DOHH2 (cell line): ENCODE measurements at regions not wholly inside any gene's neighbourhood (a gene's known extent, or its start where the extent isn't known, plus 50 kb on each side); places are given as distances from the start of the nearest gene placed in this dataset.

Experiments
- H3F3A ChIP-seq: fragments of 200-600 bp; sonication (generic), shearing (Covaris generic); 2 replicates; pipeline ENCODE4 v1.6.0; 2016; ENCODE audit warnings: antibody characterized with exemption, mild to moderate bottlenecking; ENCODE audit not compliant: control insufficient read depth, insufficient read depth
- H3K27ac ChIP-seq: fragments of 200-600 bp; sonication (generic); 2 replicates; pipeline ENCODE4 v1.5.1; 2014; ENCODE audit warnings: low read depth, mild to moderate bottlenecking, low read length, moderate library complexity
- H3K27me3 ChIP-seq: fragments of 200-600 bp; sonication (generic); 2 replicates; pipeline ENCODE4 v1.6.1; 2014; ENCODE audit warnings: mild to moderate bottlenecking, low read length, mixed read lengths; ENCODE audit not compliant: control insufficient read depth
- H3K36me3 ChIP-seq: fragments of 200-600 bp; sonication (generic); 2 replicates; pipeline ENCODE4 v1.6.1; 2014; ENCODE audit warnings: mild to moderate bottlenecking, low read length, moderate library complexity, mixed read lengths; ENCODE audit not compliant: control insufficient read depth
- H3K4me1 ChIP-seq: fragments of 200-600 bp; sonication (generic); 2 replicates; pipeline ENCODE4 v1.6.1; 2014; ENCODE audit warnings: mild to moderate bottlenecking, low read length, mixed read lengths; ENCODE audit not compliant: control insufficient read depth
- H3K4me2 ChIP-seq: fragments of 200-600 bp; sonication (generic); 2 replicates; pipeline ENCODE4 v1.6.0; 2014; ENCODE audit warnings: mild to moderate bottlenecking, low read length, moderate library complexity
- H3K4me3 ChIP-seq: fragments of 200-600 bp; sonication (generic); 2 replicates; pipeline ENCODE4 v1.5.1; 2014; ENCODE audit warnings: mild to moderate bottlenecking, low read length, mixed read lengths
- H3K79me2 ChIP-seq: fragments of 200-600 bp; sonication (generic); 2 replicates; pipeline ENCODE4 v1.6.1; 2014; ENCODE audit warnings: mild to moderate bottlenecking, low read length, mixed read lengths; ENCODE audit not compliant: control insufficient read depth
- H3K9me2 ChIP-seq: fragments of 200-600 bp; sonication (generic); replicated peaks from 2 replicates; pipeline ENCODE4 v1.6.1; 2014; ENCODE audit warnings: mild to moderate bottlenecking, low read length, mixed read lengths; ENCODE audit not compliant: control insufficient read depth
- H3K9me3 ChIP-seq: fragments of 200-600 bp; sonication (generic); 2 replicates; pipeline ENCODE4 v1.6.1; 2014; ENCODE audit warnings: antibody characterized with exemption, low read length, mixed read lengths; ENCODE audit not compliant: control insufficient read depth, insufficient read depth
- H4K20me1 ChIP-seq: fragments of 200-600 bp; sonication (generic); 2 replicates; pipeline ENCODE4 v1.6.0; 2014; ENCODE audit warnings: low read depth, mild to moderate bottlenecking, antibody characterized with exemption, low read length, moderate library complexity; ENCODE audit not compliant: control insufficient read depth, insufficient read depth
- EZH2phosphoT487 ChIP-seq: fragments of 200-600 bp; sonication (generic); IDR thresholded peaks from 2 replicates; pipeline ENCODE4 v1.6.1; 2017; ENCODE audit warnings: borderline replicate concordance, mild to moderate bottlenecking, antibody characterized with exemption, low read length, moderate library complexity, mixed read lengths
- TF ChIP-seq, protein P1 (sequence below): fragments of 200-600 bp; sonication (generic); IDR thresholded peaks from one replicate; pipeline ENCODE4 v1.5.1; 2014; ENCODE audit warnings: antibody characterized with exemption, mild to moderate bottlenecking, low read depth, low read length; ENCODE audit not compliant: poor library complexity, severe bottlenecking

DNA sequence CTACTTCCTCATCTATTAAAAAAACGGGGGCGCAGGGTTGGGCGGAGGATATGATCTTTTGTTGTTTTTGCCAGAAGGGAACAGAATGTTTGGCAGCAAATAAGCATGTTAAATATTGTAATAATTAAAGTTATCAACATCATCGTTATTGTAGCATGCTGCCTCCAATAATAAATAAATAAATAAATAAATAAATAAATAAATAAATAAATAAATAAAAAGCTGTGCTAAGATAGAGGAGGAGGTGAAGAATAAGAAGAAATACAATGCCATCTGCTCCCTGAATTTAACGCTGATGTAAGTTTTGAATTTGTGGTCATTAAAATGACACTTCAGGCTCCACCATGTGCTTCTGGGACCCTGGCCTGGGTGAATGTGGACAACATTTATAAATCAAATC is 508.0 kb upstream of the TNC start:
- H3K27me3 ChIP-seq: no peaks in the 10 kb centered on the region
- no peak overlapping the region for H3K4me2 ChIP-seq
- H3K27ac ChIP-seq: no peak overlapping the region
- H3K4me3 ChIP-seq: no peak overlapping the region
- H3K9me2 ChIP-seq: no peaks in the 10 kb centered on the region
- TF ChIP-seq, protein P1, sequence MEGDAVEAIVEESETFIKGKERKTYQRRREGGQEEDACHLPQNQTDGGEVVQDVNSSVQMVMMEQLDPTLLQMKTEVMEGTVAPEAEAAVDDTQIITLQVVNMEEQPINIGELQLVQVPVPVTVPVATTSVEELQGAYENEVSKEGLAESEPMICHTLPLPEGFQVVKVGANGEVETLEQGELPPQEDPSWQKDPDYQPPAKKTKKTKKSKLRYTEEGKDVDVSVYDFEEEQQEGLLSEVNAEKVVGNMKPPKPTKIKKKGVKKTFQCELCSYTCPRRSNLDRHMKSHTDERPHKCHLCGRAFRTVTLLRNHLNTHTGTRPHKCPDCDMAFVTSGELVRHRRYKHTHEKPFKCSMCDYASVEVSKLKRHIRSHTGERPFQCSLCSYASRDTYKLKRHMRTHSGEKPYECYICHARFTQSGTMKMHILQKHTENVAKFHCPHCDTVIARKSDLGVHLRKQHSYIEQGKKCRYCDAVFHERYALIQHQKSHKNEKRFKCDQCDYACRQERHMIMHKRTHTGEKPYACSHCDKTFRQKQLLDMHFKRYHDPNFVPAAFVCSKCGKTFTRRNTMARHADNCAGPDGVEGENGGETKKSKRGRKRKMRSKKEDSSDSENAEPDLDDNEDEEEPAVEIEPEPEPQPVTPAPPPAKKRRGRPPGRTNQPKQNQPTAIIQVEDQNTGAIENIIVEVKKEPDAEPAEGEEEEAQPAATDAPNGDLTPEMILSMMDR: no peak
- no peak for TF ChIP-seq EZH2phosphoT487
- no peaks in the 10 kb centered on the region for H4K20me1 ChIP-seq
- no peaks in the 10 kb centered on the region for H3F3A ChIP-seq
- no peaks in the 10 kb centered on the region for H3K79me2 ChIP-seq
- H3K36me3 ChIP-seq: no peaks in the 10 kb centered on the region
- H3K4me1 ChIP-seq: no peaks in the 10 kb centered on the region
- no peaks in the 10 kb centered on the region for H3K9me3 ChIP-seq

DNA sequence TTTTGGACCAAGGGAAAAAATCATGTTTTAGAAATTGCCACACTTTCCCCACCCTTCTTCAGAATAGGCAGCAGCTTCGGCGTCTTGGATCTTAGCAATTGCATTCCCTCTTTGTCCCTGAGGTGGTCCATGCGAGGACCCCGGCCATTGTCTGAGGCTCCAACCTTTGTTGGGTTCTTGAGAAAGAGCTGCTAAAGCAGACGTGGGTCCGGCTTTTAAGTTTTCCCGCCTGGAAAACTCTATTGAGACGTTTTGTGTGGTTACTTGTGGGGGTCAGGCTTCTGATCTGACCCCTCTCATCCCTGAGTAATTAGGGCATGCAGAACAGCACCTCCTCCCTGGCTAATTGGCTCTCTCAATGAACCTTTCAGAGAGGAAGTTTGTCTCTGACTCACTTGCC is 509.6 kb upstream of the TNC start:
- Histone ChIP-seq H3K9me3 (no peaks in the 10 kb centered on the region), H3K9me2 (no peaks in the 10 kb centered on the region), H3F3A (no peaks in the 10 kb centered on the region), H3K27me3 (no peaks in the 10 kb centered on the region), H3K79me2 (no peaks in the 10 kb centered on the region), H3K27ac (no peak overlapping the region), H3K4me2 (no peak overlapping the region), H3K36me3 (no peaks in the 10 kb centered on the region), H4K20me1 (no peaks in the 10 kb centered on the region), H3K4me1 (no peaks in the 10 kb centered on the region), H3K4me3 (no peak overlapping the region)
- TF ChIP-seq EZH2phosphoT487: no peak
- TF ChIP-seq, protein P1: no peak

DNA sequence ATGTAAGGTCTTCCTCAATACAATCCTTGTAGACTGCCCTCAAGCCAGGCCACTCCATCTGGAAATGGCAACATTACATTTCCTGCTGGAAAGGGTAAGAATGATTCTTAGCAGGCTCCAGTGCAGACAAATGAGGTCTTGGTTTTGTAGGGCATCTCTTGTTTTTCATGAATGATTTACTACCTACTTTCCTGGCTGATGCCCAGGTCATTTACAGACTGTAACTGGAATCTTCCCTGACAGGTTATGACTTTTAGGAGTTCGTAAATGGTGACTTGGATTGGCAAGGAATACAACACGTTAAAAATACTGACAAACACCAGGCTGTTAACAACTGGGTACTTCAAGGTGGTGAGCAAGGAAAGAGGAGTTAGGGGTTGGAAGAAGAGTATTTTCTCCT is 510.5 kb upstream of the TNC start:
- Histone ChIP-seq H4K20me1 (no peaks in the 10 kb centered on the region), H3K9me3 (no peaks in the 10 kb centered on the region), H3K9me2 (no peaks in the 10 kb centered on the region), H3F3A (no peaks in the 10 kb centered on the region), H3K79me2 (no peaks in the 10 kb centered on the region), H3K4me3 (no peak overlapping the region), H3K4me2 (no peak overlapping the region), H3K27ac (no peak overlapping the region), H3K36me3 (no peaks in the 10 kb centered on the region), H3K4me1 (no peaks in the 10 kb centered on the region), H3K27me3 (no peaks in the 10 kb centered on the region)
- TF ChIP-seq, protein P1: no peak
- TF ChIP-seq EZH2phosphoT487: no peak
